ENCODE measurements at regions not wholly inside any gene's neighbourhood (a gene's known extent, or its start where the extent isn't known, plus 50 kb on each side); places are given as distances from the start of the nearest gene placed in this dataset.
A peak's percentile ranks its signal among the peaks of the same experiment; 100 is the strongest.

DNA sequence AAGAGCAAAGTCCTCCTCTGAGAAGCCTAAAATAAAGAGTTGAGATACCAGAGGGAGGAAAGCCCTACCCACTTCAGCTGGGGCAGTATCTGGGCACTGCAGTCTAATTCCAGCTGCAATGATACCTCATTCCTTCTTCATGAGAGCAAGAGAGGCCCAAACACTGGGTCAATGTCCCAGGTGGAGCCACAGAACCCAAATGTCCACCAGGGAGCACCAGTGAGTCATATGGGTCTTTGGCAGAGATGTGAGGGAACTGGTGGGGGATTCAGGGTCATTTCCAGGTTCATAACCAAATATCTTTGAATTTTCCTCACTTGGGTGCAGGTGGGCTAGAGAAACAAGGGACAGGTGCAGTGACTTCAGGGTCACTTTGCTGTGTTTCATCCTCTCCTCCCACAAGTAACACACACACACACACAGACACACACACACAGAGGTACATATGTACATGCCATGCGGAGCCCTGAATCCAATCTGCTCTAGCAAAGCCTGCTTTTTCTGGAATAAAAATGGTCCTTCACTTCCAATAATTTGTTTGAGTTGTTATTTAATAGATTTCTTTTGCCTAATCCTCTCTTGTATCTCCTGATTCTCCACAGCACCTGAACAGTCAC is 585.4 kb downstream of the SOX6 start:
- intact Hi-C loops (cut with DNase I), result no loop called here
- peak in 37 of 42 donors; percentile 9 to 78 (median 41) for DNase-seq

- no peak for DNase-seq
- intact Hi-C loops (cut with DNase I), result no loop called here
Observed at GRCh38 chr11:15772547-15772946, 583.8 kb downstream of the SOX6 start.

DNA sequence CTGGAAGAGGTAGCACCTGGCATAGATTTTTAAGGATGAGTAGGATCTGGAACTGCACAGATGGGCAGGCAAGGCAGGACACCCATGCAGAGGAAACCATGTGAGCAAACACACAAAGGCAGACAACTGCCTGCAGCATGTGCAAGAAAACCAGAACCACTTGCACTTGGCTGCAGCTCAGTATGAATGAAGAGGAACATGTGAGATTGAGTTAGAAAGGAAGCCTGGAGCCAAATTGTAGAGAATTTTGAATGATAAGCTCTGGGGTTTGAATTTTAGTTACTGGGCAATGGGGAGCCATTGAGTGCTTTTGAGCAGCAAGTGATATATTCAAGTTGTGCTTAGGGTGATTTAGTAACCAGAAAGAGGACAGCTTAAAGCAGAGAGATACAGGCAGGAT is 583.4 kb downstream of the SOX6 start:
- DNase-seq, result no peak
- intact Hi-C loops (cut with DNase I), result no loop called here

- DNase-seq, result no peak
- intact Hi-C loops (cut with DNase I), result no loop called here
Observed at GRCh38 chr11:15773476-15774387, 582.6 kb downstream of the SOX6 start.

- DNase-seq, result no peak
- intact Hi-C loops (cut with DNase I), result no loop called here
Observed at GRCh38 chr11:15774388-15774939, 581.9 kb downstream of the SOX6 start.

DNA sequence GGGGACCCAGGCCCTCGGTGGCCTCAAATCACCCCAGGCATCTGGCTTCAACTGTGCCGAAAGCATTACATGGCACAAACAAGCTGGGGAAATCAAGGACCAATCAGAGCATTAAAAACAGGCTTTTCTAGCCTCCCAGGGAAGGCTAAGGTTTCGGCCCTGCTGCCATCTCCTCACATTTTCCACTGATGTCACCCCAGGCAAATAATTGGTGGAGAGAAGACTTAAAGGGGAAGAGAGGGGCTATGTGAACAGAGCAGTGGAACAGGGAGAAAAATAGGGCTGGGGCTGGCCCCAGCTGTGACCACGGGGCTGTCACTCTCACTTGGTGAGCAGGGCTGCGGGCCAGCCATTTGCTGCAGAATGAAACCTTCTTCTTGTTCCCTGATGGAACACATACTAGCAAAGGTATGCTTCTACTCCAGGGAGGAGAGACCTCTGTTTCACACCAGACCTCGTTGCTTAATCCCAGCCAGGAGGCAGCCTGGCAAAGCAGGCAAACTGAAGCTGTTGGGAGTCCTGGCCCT is 581.3 kb downstream of the SOX6 start:
- intact Hi-C loops (cut with DNase I), result no loop called here
- no peak for DNase-seq

DNA sequence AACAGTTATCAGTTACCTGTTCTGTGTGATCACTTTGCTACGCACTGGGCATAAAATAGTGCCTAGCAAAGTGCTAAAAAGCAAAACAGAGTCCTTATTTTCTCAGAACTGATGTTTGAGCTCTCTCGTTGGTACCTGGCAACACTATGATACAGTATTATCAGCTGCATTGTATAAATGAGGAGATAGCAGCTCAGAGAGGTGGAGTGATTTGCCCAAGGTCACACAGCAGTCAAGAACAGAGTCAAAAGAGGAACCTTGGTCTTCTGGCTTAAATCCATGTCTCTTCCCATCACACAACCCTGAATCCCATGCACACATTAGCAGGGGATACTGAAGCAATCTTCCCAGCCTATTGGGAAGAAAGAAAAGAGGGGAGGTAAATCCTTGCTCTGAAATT is 580.5 kb downstream of the SOX6 start:
- no peak for DNase-seq
- intact Hi-C loops (cut with DNase I), result no loop called here

DNA sequence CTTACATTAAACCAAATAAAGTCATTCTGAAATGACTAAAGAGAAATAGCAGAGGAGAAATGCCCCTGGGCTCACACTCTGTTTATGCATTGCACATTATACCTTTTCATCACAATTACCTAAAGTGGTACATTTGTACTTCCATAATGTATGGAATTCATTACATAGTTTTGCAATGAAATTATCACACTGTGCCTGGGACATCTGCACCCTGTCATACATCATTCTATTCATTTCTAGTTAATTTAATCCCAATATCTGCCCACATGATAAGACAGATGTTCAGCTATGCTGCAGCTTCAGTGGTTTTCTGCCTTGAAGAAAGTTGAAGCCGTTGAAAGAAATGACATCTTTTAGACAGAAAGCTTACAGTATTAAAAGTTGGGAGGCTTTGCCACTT is 580.0 kb downstream of the SOX6 start:
- no peak for DNase-seq
- intact Hi-C loops (cut with DNase I), result no loop called here

GRCh38 chr11:15779518-15779917 is 576.8 kb downstream of the SOX6 start:
- intact Hi-C loops (cut with DNase I), result no loop called here
- DNase-seq, result no peak

GRCh38 chr11:15780382-15780781 is 576.0 kb downstream of the SOX6 start:
- no peak for DNase-seq

GRCh38 chr11:15780837-15781236 is 575.5 kb downstream of the SOX6 start:
- DNase-seq, result no peak
- intact Hi-C loops (cut with DNase I), result no loop called here

More at GRCh38 chr11:15780382-15780781, 576.0 kb downstream of the SOX6 start:
- intact Hi-C loops (cut with DNase I), result no loop called here

DNA sequence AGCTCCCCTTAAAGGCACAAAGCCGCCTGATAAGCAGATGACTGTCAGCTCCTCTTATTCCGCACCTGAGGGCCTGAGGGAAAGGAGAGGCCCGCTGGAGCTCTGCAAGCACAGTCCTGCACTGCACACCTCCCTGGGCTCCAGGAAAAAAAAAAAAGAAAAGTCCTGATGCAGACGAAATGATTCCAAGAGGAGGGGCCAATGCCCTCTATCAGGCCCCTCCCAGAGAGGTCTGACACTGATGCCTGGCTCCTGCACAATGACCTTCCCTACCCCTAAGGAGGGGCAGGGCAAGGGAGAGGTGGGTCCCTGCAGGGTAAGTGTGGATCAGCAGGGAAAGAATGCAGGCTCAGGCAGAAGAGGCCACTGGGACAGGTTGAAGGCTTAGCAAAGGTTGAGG is 572.7 kb downstream of the SOX6 start:
- DNase-seq, result no peak
- intact Hi-C loops (cut with DNase I), result no loop called here

- intact Hi-C loops (cut with DNase I), result no loop called here
- DNase-seq, result no peak
Observed at GRCh38 chr11:15793043-15793996, 563.0 kb downstream of the SOX6 start.

DNA sequence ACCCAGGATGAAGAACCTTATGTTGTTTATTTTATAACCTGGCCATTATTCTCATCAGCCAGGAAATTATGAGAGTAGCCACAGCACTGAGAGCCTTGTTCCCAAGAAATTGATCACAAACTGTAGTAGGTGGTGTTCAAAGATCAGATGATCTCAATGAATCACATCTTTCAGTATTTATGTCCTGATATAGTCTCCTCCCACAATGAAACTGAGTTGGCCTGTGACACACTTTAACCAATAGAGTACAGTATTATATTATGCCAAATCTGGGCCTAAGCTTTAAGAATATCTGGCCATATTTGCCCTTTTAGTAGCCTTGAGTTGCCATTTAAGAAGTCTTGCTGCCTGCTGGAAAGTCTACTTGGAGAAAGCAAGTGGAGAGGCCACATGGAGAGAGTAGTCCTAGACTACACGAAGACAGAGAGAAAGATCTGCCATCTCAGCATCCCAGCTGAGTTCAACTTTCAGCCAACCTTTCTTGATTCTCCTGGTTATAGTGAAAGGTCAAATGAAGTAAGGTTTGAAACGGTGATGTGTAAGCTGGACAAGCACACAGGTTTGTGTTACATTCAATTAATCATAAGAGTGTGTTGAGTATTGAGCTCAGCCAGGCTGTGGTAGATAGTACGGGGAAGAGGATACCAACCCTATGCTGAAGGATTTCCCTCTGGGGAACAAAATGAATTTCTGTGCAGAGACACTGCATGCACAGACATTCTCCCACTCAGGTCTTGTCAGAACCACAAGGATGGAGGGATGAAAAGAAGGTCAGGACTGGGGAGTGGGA is 561.8 kb downstream of the SOX6 start:
- intact Hi-C loops (cut with DNase I), result no loop called here
- no peak for DNase-seq

DNA sequence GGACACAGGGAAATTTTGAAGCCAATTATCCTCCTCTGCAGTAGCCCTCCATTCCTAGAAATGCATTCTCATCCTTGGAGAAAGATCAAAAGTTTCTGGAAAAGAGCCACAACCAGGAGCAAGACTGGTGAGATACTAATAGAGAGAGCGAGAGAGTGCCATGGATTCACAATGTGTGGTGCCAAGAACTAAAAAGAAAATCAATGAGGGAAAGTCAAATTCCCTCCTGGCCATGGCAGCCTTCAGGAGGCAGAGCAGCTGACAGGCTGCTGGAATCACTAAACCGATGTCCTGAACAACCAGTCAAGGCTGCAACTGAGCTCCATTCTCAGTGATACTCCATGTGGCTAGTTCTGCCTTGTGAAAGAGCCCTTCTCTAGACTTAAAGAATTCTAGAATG is 561.0 kb downstream of the SOX6 start:
- intact Hi-C loops (cut with DNase I), result no loop called here
- DNase-seq, result no peak

DNA sequence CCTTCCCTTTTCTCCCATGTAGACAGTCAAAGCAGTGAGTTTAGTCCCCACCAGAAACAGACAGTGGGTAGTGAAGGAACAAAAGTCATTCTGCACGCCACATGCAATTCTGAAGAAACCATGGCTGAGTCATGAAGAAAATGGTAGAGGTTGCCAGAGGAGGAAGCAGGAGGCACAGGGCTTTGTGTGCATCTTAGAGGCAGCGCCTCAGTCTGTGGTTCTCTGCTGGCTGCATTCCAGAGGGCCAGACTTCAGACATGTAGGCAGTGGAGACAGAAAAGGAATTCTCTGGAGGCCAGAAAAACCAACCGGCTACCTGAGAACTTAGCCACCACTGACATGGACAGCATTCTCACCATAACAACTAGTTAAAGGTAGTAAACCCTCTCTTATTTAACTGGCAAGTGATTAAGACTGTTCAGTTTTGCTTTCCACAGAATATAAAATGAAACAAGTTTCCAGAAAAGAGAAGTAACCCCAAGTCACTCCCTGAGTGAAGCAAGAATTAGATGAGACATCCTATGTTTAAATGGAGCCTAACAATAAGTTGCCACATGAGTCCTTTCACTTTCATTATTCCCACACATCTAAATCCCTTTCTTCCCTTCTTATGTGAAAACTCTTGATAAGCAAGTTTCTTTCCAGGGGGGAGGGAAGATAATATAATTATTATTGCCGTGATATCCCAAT is 556.1 kb downstream of the SOX6 start:
- DNase-seq, result peak in 39 of 42 donors; percentile 7 to 73 (median 42)
- intact Hi-C loops (cut with DNase I), result loop anchor here (10.0 kb wide), 1 partner anchor 145 kb away; no protein-coding TSS in a partner anchor

- intact Hi-C loops (cut with DNase I), result loop anchor here (10.0 kb wide), 1 partner anchor 146 kb away; no protein-coding TSS in a partner anchor
- DNase-seq, result peak in 3 of 42 donors; percentile 9 to 24 (median 23)
Observed at GRCh38 chr11:15801126-15801525, 555.2 kb downstream of the SOX6 start.

Measured in head of caudate nucleus (tissue), 42 donors.